Spinal cord (tissue), 9 donors: ENCODE measurements at regions not wholly inside any gene's neighbourhood (a gene's known extent, or its start where the extent isn't known, plus 50 kb on each side); places are given as distances from the start of the nearest gene placed in this dataset.

Experiments
- DNase-seq, 6 donors: peaks; one replicate each; pipeline versions ENCODE4 v3.0.0 to v3.0.0-alpha.2; 2013 to 2015; ENCODE audit warnings: low spot score in 6 of 6, low read depth in 4 of 6
- H3K27ac ChIP-seq: one replicate; pipeline ENCODE4 v1.5.1; 2013; ENCODE audit warnings: low read depth, low read length, control low read depth
- H3K27me3 ChIP-seq: one replicate; pipeline ENCODE4 v1.6.1; 2013; ENCODE audit warnings: low read length; ENCODE audit not compliant: control insufficient read depth, insufficient read depth
- H3K36me3 ChIP-seq: one replicate; pipeline ENCODE4 v1.6.1; 2013; ENCODE audit warnings: low read length; ENCODE audit not compliant: control insufficient read depth, insufficient read depth
- H3K4me1 ChIP-seq: one replicate; pipeline ENCODE4 v1.6.1; 2013; ENCODE audit warnings: low read length; ENCODE audit not compliant: control insufficient read depth, insufficient read depth
- H3K4me3 ChIP-seq: one replicate; pipeline ENCODE4 v1.5.1; 2013; ENCODE audit warnings: low read depth, low read length, control low read depth
- H3K9me3 ChIP-seq: one replicate; pipeline ENCODE4 v1.6.1; 2013; ENCODE audit warnings: low read length; ENCODE audit not compliant: control insufficient read depth, insufficient read depth
- WGBS: methylation state at CpG from one replicate; pipeline ENCODE4 v1.1.5; 2013; ENCODE audit warnings: missing lambda C conversion rate; ENCODE audit not compliant: insufficient coverage; 5-methylcytosine and 5-hydroxymethylcytosine counted together
- donor health status: healthy.

GRCh38 chr4:148780426-148781005 is 338.3 kb upstream of the NR3C2 start:
- WGBS: no CpG with 5 or more reads among the region's 3 CpGs
- no peaks in the 10 kb centered on the region for H3K9me3 ChIP-seq
- H3K4me3 ChIP-seq: no peak overlapping the region
- no peak overlapping the region for H3K27ac ChIP-seq
- H3K36me3 ChIP-seq: no peaks in the 10 kb centered on the region
- H3K27me3 ChIP-seq: no peaks in the 10 kb centered on the region
- no peak for DNase-seq
- no peaks in the 10 kb centered on the region for H3K4me1 ChIP-seq

GRCh38 chr4:148779771-148780170 is 337.6 kb upstream of the NR3C2 start:
- Histone ChIP-seq H3K36me3 (no peaks in the 10 kb centered on the region), H3K27me3 (no peaks in the 10 kb centered on the region), H3K27ac (no peak overlapping the region), H3K9me3 (no peaks in the 10 kb centered on the region), H3K4me1 (no peaks in the 10 kb centered on the region), H3K4me3 (no peak overlapping the region)
- no peak for DNase-seq
- 100% methylated on average over 4 of the region's 4 CpGs for WGBS

DNA sequence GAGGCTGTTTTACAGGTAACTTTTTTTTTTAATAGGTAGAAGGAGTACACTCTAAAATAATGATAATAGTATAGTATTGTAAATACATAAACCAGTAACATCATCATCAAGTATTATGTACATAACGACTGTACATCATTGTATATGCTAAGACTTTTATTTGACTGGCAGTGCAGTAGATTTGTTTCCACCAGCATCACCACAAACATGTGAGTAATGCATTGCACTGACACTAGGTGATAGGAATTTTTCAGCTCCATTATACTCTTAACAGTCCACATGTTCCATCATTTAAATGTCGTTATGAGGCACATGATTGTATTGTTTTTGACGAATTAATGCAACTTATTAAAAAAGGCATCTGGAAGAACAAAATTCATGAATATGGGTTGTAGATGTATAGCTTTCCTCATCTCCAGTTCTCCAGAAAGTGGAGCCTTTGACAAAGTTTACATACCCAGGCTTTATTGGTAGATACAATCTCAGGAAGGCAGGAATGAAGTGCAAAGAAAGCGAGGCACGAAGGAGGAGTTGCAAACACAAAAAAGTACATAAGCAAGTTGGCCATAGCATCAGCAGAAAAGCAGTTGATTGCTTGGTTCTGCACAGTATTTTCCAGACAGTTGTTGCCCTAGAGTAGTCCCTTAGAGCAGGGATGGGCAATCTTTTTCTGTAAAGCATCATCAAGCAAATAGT is 336.9 kb upstream of the NR3C2 start:
- no peaks in the 10 kb centered on the region for H3K36me3 ChIP-seq
- 94% methylated on average over 2 of the region's 5 CpGs for WGBS
- H3K27ac ChIP-seq: no peak overlapping the region
- no peaks in the 10 kb centered on the region for H3K9me3 ChIP-seq
- H3K4me3 ChIP-seq: no peak overlapping the region
- H3K4me1 ChIP-seq: no peaks in the 10 kb centered on the region
- H3K27me3 ChIP-seq: no peaks in the 10 kb centered on the region
- DNase-seq: no peak

GRCh38 chr4:148776941-148777340 is 334.7 kb upstream of the NR3C2 start:
- Histone ChIP-seq H3K27ac (no peak overlapping the region), H3K36me3 (no peaks in the 10 kb centered on the region), H3K27me3 (no peaks in the 10 kb centered on the region), H3K4me1 (no peaks in the 10 kb centered on the region), H3K4me3 (no peak overlapping the region), H3K9me3 (no peaks in the 10 kb centered on the region)
- WGBS: no CpG with 5 or more reads among the region's 3 CpGs
- no peak for DNase-seq

DNA sequence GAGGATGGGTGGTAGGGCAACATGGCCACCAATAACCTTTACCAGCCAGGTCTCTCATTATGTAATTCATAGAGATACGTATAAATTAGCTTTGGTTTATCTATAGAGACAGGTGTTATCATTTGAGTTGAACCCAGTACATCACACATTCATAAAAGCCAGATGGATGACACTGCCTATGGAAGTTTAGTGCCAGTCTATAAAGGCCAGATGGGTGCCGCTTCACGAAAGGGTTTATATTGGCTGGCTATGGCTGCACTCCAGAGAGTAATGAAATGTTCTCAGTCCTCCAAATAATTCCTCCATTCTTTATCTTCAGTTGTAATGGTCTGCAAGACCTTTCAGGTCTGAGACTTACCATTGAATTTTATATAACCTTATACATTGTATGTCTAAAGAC is 331.9 kb upstream of the NR3C2 start:
- Histone ChIP-seq H3K4me3 (no peak overlapping the region), H3K27ac (no peak overlapping the region), H3K36me3 (no peaks in the 10 kb centered on the region), H3K27me3 (no peaks in the 10 kb centered on the region), H3K9me3 (no peaks in the 10 kb centered on the region), H3K4me1 (no peaks in the 10 kb centered on the region)
- no peak for DNase-seq
- WGBS: no CpG with 5 or more reads among the region's 3 CpGs

- Histone ChIP-seq H3K4me1 (no peaks in the 10 kb centered on the region), H3K4me3 (no peak overlapping the region), H3K27me3 (no peaks in the 10 kb centered on the region), H3K36me3 (no peaks in the 10 kb centered on the region), H3K27ac (no peak overlapping the region), H3K9me3 (no peaks in the 10 kb centered on the region)
- no peak for DNase-seq
- 83% methylated on average over 2 of the region's 2 CpGs for WGBS
Observed at GRCh38 chr4:148773313-148773712, 331.1 kb upstream of the NR3C2 start.

GRCh38 chr4:148770848-148771247 is 328.6 kb upstream of the NR3C2 start:
- no peak for DNase-seq
- Histone ChIP-seq H3K4me3 (no peak overlapping the region), H3K27ac (no peak overlapping the region), H3K4me1 (no peaks in the 10 kb centered on the region), H3K9me3 (no peaks in the 10 kb centered on the region), H3K27me3 (no peaks in the 10 kb centered on the region), H3K36me3 (no peaks in the 10 kb centered on the region)

DNA sequence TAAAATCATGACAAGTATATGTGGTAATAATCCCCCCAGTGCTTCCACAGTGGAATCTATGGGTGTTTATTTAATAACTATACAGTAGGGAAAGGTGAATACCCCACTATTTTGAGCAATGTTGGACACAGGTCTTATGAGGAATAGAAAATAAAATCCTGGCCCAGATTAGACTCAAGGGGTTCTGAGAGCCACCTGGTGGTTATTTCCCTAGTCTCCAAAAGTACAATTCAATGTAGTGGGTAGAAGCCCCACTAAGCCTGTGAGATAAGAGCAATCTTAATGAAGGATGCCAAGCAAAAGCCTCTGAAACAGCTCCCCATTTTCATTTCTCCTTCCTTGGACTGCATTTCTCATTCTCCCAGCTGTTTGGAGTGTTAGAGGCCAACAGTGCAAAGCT is 328.2 kb upstream of the NR3C2 start:
- DNase-seq: no peak
- no peak overlapping the region for H3K27ac ChIP-seq
- no peaks in the 10 kb centered on the region for H3K36me3 ChIP-seq
- no peaks in the 10 kb centered on the region for H3K9me3 ChIP-seq
- no peaks in the 10 kb centered on the region for H3K27me3 ChIP-seq
- no peak overlapping the region for H3K4me3 ChIP-seq
- H3K4me1 ChIP-seq: no peaks in the 10 kb centered on the region

GRCh38 chr4:148764720-148765119 is 322.5 kb upstream of the NR3C2 start:
- no peak overlapping the region for H3K4me3 ChIP-seq
- WGBS: no CpG with 5 or more reads among the region's 2 CpGs
- no peaks in the 10 kb centered on the region for H3K36me3 ChIP-seq
- no peak for DNase-seq
- no peaks in the 10 kb centered on the region for H3K27me3 ChIP-seq
- H3K9me3 ChIP-seq: no peaks in the 10 kb centered on the region
- H3K4me1 ChIP-seq: no peaks in the 10 kb centered on the region
- H3K27ac ChIP-seq: no peak overlapping the region

DNA sequence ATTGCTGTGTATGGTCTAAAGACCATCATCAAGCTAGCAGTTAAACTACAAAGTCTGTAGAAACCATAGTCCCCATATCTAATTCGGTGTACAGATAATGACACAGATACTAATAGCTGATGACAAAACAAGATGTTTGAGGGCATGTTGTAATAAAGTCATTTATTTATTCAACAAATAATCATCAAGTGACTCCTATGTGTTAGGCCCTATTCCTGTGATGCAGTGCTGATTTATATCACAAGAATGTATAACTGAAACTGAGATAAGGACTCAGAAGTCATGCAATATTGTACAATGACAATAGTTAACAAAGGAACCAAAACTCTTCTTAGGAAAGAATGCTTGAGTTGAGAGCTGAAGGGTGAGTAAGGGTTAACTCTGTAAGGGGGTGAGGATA is 315.0 kb upstream of the NR3C2 start:
- Histone ChIP-seq H3K9me3 (peaks cover 5% of the 10 kb centered on the region), H3K27ac (no peak overlapping the region), H3K4me3 (no peak overlapping the region), H3K4me1 (no peaks in the 10 kb centered on the region), H3K27me3 (no peaks in the 10 kb centered on the region), H3K36me3 (no peaks in the 10 kb centered on the region)
- no CpG with 5 or more reads among the region's 1 CpG for WGBS
- DNase-seq: no peak
